B cell (primary cell): ENCODE measurements at regions not wholly inside any gene's neighbourhood (a gene's known extent, or its start where the extent isn't known, plus 50 kb on each side); places are given as distances from the start of the nearest gene placed in this dataset.

Source experiments
- CTCF ChIP-seq: fragments of 200-600 bp; IDR thresholded peaks from one replicate; pipeline ENCODE4 v1.8.0; 2022; ENCODE audit warnings: antibody characterized with exemption, mild to moderate bottlenecking
- EZH2 ChIP-seq: IDR thresholded peaks from 2 replicates; pipeline ENCODE4 v1.6.1; 2012; ENCODE audit warnings: borderline replicate concordance, low read depth, mild to moderate bottlenecking, moderate library complexity, low read length; ENCODE audit not compliant: insufficient read depth, poor library complexity, severe bottlenecking

DNA sequence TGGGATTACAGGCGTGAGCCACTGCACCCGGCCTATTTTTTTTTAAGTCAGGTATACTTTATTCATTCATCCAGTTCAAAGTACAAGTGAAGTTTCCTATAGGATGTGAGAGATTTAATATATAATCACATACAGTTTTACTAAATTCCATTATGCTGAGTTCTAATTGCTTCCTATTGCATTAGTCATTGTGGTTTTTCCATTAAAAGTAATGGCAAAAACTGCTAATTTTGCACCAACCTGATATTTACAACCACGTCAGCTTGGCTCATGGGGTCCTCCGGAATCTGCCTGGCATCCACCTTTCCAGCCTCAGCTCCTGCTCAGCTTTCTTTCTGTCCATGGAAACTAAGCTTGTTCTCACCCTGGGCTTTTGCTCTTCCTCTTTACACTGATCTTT is 67.0 kb upstream of the CSRP2 start:
- TF ChIP-seq CTCF (no peak), EZH2 (no peak)
